Right lobe of liver (tissue), 6 donors: ENCODE measurements at regions not wholly inside any gene's neighbourhood (a gene's known extent, or its start where the extent isn't known, plus 50 kb on each side); places are given as distances from the start of the nearest gene placed in this dataset.

Experiments
- ATAC-seq, 4 donors: fragments of 200-7000 bp; cut with Tn5 transposase; one replicate each; pipeline ENCODE4 v1.9.1; 2020; ENCODE audit warnings: mild to moderate bottlenecking in 4 of 4, moderate library complexity in 4 of 4
- DNase-seq, 3 donors: peaks; one replicate each; pipeline ENCODE4 v3.0.0-alpha.2; 2020
- H3K27ac ChIP-seq, 3 donors: fragments of 200-600 bp; one replicate each; pipeline ENCODE4 v1.8.0; 2022
- H3K27me3 ChIP-seq, 2 donors: fragments of 200-600 bp; one replicate each; pipeline ENCODE4 v1.8.0; 2022
- H3K36me3 ChIP-seq, 4 donors: fragments of 200-600 bp; sonication (generic) in 1 of 4; one replicate each; pipeline versions ENCODE4 v1.5.1 to v1.8.0; 2017 to 2022; ENCODE audit warnings: control low read depth in 1 of 4
- H3K4me1 ChIP-seq, 4 donors: fragments of 200-600 bp; sonication (generic) in 1 of 4; one replicate each; pipeline versions ENCODE4 v1.5.1 to v1.8.0; 2017 to 2022; ENCODE audit warnings: control low read depth in 1 of 4
- H3K4me3 ChIP-seq, 3 donors: fragments of 200-600 bp; one replicate each; pipeline ENCODE4 v1.8.0; 2022
- H3K9me3 ChIP-seq, 4 donors: fragments of 200-600 bp; sonication (generic) in 1 of 4; one replicate each; pipeline versions ENCODE4 v1.5.1 to v1.8.0; 2017 to 2022; ENCODE audit warnings: control low read depth in 1 of 4
- CTCF ChIP-seq, 4 donors: fragments of 200-600 bp in 3 of 4; fragments of 450-650 bp in 1 of 4; IDR thresholded peaks; one replicate each; pipeline versions ENCODE4 v1.5.1 to v1.8.0; 2016 to 2022; ENCODE audit warnings: antibody characterized with exemption in 4 of 4, mild to moderate bottlenecking in 2 of 4
- POLR2A ChIP-seq: fragments of 450-650 bp; IDR thresholded peaks from one replicate; pipeline ENCODE4 v1.6.1; 2017; ENCODE audit warnings: antibody characterized with exemption, mild to moderate bottlenecking
- WGBS: methylation state at CpG from one replicate; pipeline ENCODE4 v1.1.6; 2018; ENCODE audit warnings: low coverage, low lambda C conversion rate; ENCODE audit not compliant: insufficient coverage; ENCODE audit errors: missing lambda C conversion rate; 5-methylcytosine and 5-hydroxymethylcytosine counted together
- intact Hi-C, 2 donors: fragments of 100-400 bp; cut with DNase I; formaldehyde crosslinking; loops; one replicate each; pipeline versions ENCODE4 v1.11.2 to v1.14.1; 2022
- donor health status: DM: no; HTN: yes; CAD: no.
- donor health status: DM: no; HTN: no; CAD: no.
- donor health status: DM: no; HTN: no; CAD: no.
- donor health status: DM: no; HTN: yes; CAD: no.
- donor health status: DM: no; HTN: yes; CAD: no.

GRCh38 chr3:5341610-5342009 is 154.1 kb downstream of the EDEM1 start:
- no peak overlapping the region for H3K4me3 ChIP-seq
- no peaks in the 10 kb centered on the region for H3K27me3 ChIP-seq
- H3K4me1 ChIP-seq = no peaks in the 10 kb centered on the region
- no peaks in the 10 kb centered on the region for H3K36me3 ChIP-seq
- intact Hi-C loops = no loop called here
- DNase-seq (no peak), ATAC-seq (no peak)
- no peaks in the 10 kb centered on the region for H3K9me3 ChIP-seq
- TF ChIP-seq POLR2A (no peak), CTCF (IDR thresholded peaks at IDR 0.05) (no peak)
- WGBS = 37% methylated on average over 7 of the region's 7 CpGs
- no peak overlapping the region for H3K27ac ChIP-seq

- Histone ChIP-seq H3K27ac (no peak overlapping the region), H3K9me3 (no peaks in the 10 kb centered on the region), H3K27me3 (no peaks in the 10 kb centered on the region), H3K36me3 (no peaks in the 10 kb centered on the region), H3K4me3 (no peak overlapping the region), H3K4me1 (no peaks in the 10 kb centered on the region)
- WGBS = no CpG with 5 or more reads among the region's 2 CpGs
- ATAC-seq = no peak
- intact Hi-C loops = no loop called here
- DNase-seq = no peak
- TF ChIP-seq CTCF (IDR thresholded peaks at IDR 0.05) (no peak), POLR2A (no peak)
Measured at GRCh38 chr3:5343459-5343858, 156.0 kb downstream of the EDEM1 start.

- DNase-seq = no peak
- TF ChIP-seq POLR2A (no peak), CTCF (IDR thresholded peaks at IDR 0.05) (no peak)
- Histone ChIP-seq H3K4me3 (no peak overlapping the region), H3K27ac (no peak overlapping the region), H3K9me3 (no peaks in the 10 kb centered on the region), H3K4me1 (no peaks in the 10 kb centered on the region), H3K36me3 (no peaks in the 10 kb centered on the region), H3K27me3 (no peaks in the 10 kb centered on the region)
- ATAC-seq = no peak
- 100% methylated on average over 1 of the region's 1 CpG for WGBS
- intact Hi-C loops = no loop called here
Measured at GRCh38 chr3:5344707-5345106, 157.2 kb downstream of the EDEM1 start.

GRCh38 chr3:5347486-5347885 is 160.0 kb downstream of the EDEM1 start:
- no peak overlapping the region for H3K4me3 ChIP-seq
- H3K9me3 ChIP-seq = no peaks in the 10 kb centered on the region
- intact Hi-C loops = no loop called here
- no peak for TF ChIP-seq POLR2A
- no peak for TF ChIP-seq CTCF (IDR thresholded peaks at IDR 0.05)
- H3K36me3 ChIP-seq = no peaks in the 10 kb centered on the region
- DNase-seq (no peak), ATAC-seq (no peak)
- H3K4me1 ChIP-seq = no peaks in the 10 kb centered on the region
- H3K27ac ChIP-seq = no peak overlapping the region
- H3K27me3 ChIP-seq = no peaks in the 10 kb centered on the region

GRCh38 chr3:5348229-5348902 is 160.9 kb downstream of the EDEM1 start:
- WGBS = 62% methylated on average over 5 of the region's 5 CpGs
- intact Hi-C loops = no loop called here
- ATAC-seq (no peak), DNase-seq (no peak)
- Histone ChIP-seq H3K27me3 (no peaks in the 10 kb centered on the region), H3K4me3 (no peak overlapping the region), H3K4me1 (no peaks in the 10 kb centered on the region), H3K27ac (no peak overlapping the region), H3K9me3 (no peaks in the 10 kb centered on the region), H3K36me3 (no peaks in the 10 kb centered on the region)
- no peak for TF ChIP-seq POLR2A
- no peak for TF ChIP-seq CTCF (IDR thresholded peaks at IDR 0.05)
